ENCODE measurements at regions not wholly inside any gene's neighbourhood (a gene's known extent, or its start where the extent isn't known, plus 50 kb on each side); places are given as distances from the start of the nearest gene placed in this dataset.

DNA sequence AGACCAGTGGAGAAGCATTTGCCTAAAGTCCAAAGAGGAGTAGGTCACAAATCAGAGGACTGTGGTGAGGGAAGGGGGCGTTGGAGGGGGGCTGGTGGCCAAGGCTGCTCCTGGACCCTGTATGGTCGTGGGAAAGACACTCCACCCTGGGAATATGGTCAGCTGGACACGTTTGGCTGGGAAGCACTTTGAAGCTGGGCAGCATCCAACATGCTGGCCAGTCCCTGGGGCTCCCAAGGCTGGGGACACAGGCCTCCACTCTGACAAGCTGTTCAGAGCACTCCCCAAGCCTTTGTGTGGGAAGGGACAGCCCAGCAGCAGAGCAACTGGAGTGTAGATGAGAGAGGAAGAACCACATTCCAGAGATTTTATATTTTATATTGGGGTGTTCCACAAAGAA lies 203.2 kb downstream of the ANKRD60 start:
- H3K36me3 ChIP-seq (replicated peaks; ENCODE audit: low read depth, low read length): no peaks in the 10 kb centered on the region
- TF ChIP-seq, protein P1, sequence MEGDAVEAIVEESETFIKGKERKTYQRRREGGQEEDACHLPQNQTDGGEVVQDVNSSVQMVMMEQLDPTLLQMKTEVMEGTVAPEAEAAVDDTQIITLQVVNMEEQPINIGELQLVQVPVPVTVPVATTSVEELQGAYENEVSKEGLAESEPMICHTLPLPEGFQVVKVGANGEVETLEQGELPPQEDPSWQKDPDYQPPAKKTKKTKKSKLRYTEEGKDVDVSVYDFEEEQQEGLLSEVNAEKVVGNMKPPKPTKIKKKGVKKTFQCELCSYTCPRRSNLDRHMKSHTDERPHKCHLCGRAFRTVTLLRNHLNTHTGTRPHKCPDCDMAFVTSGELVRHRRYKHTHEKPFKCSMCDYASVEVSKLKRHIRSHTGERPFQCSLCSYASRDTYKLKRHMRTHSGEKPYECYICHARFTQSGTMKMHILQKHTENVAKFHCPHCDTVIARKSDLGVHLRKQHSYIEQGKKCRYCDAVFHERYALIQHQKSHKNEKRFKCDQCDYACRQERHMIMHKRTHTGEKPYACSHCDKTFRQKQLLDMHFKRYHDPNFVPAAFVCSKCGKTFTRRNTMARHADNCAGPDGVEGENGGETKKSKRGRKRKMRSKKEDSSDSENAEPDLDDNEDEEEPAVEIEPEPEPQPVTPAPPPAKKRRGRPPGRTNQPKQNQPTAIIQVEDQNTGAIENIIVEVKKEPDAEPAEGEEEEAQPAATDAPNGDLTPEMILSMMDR (IDR thresholded peaks at IDR 0.05; ENCODE audit: low read depth, low read length): no peak
- no peak for TF ChIP-seq EZH2phosphoT487 (IDR thresholded peaks at IDR 0.05; ENCODE audit: low read depth)
- no peak overlapping the region for H3K27ac ChIP-seq (ENCODE audit: low read length)
- H3K9ac ChIP-seq (ENCODE audit: low read length): no peak overlapping the region
- no peaks in the 10 kb centered on the region for H3K4me1 ChIP-seq (ENCODE audit: low read length)
- H3K4me2 ChIP-seq (ENCODE audit: low read length): no peak overlapping the region
- H3K27me3 ChIP-seq (ENCODE audit: low read depth, low read length): peaks cover 75% of the 10 kb centered on the region
- no peak overlapping the region for H3K4me3 ChIP-seq (ENCODE audit: low read length)
- no peak overlapping the region for H2AFZ ChIP-seq (ENCODE audit: low read depth, low read length)
- H3K9me3 ChIP-seq (ENCODE audit: insufficient read depth, low read length): no peaks in the 10 kb centered on the region
- no peaks in the 10 kb centered on the region for H3K79me2 ChIP-seq (ENCODE audit: low read length)
- H4K20me1 ChIP-seq (ENCODE audit: insufficient read depth, low read length): peaks cover 3% of the 10 kb centered on the region; the same call in 1 of the 2 replicates

DNA sequence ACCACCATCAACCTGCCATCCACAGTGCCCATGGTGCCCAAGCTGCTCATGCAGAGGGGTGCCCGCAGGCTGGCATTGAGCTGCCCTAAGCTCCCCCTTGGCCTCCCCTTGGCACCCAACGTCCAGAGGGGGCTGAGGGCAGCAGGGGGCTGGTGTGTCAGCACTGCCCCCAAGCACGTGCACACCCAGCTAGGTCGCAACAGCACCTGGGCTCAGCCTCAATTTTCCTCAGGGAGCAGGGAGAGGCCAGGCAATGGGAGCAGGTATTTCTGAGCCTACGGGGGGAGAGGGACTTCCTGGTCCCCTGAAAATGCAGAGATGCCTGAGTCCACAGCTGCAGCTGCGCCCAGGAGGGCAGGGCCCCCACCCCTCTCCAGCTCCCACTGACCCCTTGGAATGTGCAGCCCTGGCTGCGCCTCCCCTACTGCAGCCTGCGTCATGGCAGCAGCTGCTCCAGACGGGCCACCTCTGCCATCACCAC lies 204.2 kb downstream of the ANKRD60 start:
- Histone ChIP-seq H4K20me1 (ENCODE audit: insufficient read depth, low read length) (peaks cover 3% of the 10 kb centered on the region; the same call in 1 of the 2 replicates), H2AFZ (ENCODE audit: low read depth, low read length) (no peak overlapping the region), H3K4me1 (ENCODE audit: low read length) (no peaks in the 10 kb centered on the region), H3K9ac (ENCODE audit: low read length) (no peak overlapping the region), H3K4me2 (ENCODE audit: low read length) (no peak overlapping the region), H3K36me3 (replicated peaks; ENCODE audit: low read depth, low read length) (no peaks in the 10 kb centered on the region), H3K9me3 (ENCODE audit: insufficient read depth, low read length) (no peaks in the 10 kb centered on the region), H3K4me3 (ENCODE audit: low read length) (no peak overlapping the region), H3K27ac (ENCODE audit: low read length) (no peak overlapping the region), H3K27me3 (ENCODE audit: low read depth, low read length) (peaks cover 76% of the 10 kb centered on the region), H3K79me2 (ENCODE audit: low read length) (no peaks in the 10 kb centered on the region)
- TF ChIP-seq, protein P1 (IDR thresholded peaks at IDR 0.05; ENCODE audit: low read depth, low read length): no peak
- no peak for TF ChIP-seq EZH2phosphoT487 (IDR thresholded peaks at IDR 0.05; ENCODE audit: low read depth)

DNA sequence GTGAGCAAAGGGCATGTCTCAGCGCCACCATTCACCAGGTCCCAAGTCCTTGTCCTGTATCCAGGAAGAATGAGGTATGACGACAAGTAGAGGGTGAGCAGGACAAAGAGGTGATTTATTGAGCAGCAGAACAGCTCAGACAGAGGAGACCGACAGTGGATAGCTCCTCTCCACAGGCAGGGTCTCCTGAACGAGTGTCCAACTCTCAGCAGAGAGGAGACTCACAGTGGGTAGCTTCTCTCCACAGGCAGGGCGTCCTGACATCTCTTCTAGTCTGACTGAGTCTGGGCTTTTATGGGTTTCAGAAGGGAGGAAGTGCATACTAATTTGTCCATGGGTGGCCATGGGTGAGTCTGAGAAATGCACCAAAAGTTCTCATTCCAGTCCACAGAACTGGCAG lies 204.7 kb downstream of the ANKRD60 start:
- Histone ChIP-seq H3K79me2 (ENCODE audit: low read length) (no peaks in the 10 kb centered on the region), H3K4me1 (ENCODE audit: low read length) (no peaks in the 10 kb centered on the region), H4K20me1 (ENCODE audit: insufficient read depth, low read length) (peaks cover under 1% of the 10 kb centered on the region; the same call in 1 of the 2 replicates), H2AFZ (ENCODE audit: low read depth, low read length) (no peak overlapping the region), H3K4me2 (ENCODE audit: low read length) (no peak overlapping the region), H3K4me3 (ENCODE audit: low read length) (no peak overlapping the region), H3K9me3 (ENCODE audit: insufficient read depth, low read length) (no peaks in the 10 kb centered on the region), H3K36me3 (replicated peaks; ENCODE audit: low read depth, low read length) (no peaks in the 10 kb centered on the region), H3K9ac (ENCODE audit: low read length) (no peak overlapping the region), H3K27me3 (ENCODE audit: low read depth, low read length) (peaks cover 76% of the 10 kb centered on the region), H3K27ac (ENCODE audit: low read length) (no peak overlapping the region)
- TF ChIP-seq EZH2phosphoT487 (IDR thresholded peaks at IDR 0.05; ENCODE audit: low read depth): no peak
- TF ChIP-seq, protein P1 (IDR thresholded peaks at IDR 0.05; ENCODE audit: low read depth, low read length): no peak

DNA sequence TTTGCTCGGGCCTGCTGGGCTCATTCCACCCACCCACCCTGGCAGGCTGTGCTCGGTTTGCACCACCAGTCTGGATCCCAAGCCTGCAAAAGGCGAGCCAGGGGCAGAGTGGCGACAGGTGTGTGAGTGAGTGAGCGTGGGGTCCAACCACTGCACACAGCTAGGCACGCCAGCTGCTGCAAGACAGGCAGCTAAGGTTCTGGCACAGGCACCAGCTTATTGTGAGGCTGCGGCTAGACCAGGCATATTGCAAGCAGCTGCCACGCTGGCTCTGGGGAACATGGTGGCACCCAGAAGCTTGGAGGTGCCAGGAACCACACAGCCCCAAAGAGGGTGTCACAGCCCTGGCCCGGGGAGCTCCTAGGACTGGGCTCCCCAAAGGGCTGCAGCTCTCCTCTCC lies 205.1 kb downstream of the ANKRD60 start:
- no peak for TF ChIP-seq EZH2phosphoT487 (IDR thresholded peaks at IDR 0.05; ENCODE audit: low read depth)
- TF ChIP-seq, protein P1 (IDR thresholded peaks at IDR 0.05; ENCODE audit: low read depth, low read length): no peak
- no peaks in the 10 kb centered on the region for H3K79me2 ChIP-seq (ENCODE audit: low read length)
- no peaks in the 10 kb centered on the region; the same call in 1 of the 2 replicates for H4K20me1 ChIP-seq (ENCODE audit: insufficient read depth, low read length)
- H3K36me3 ChIP-seq (replicated peaks; ENCODE audit: low read depth, low read length): no peaks in the 10 kb centered on the region
- H3K4me1 ChIP-seq (ENCODE audit: low read length): no peaks in the 10 kb centered on the region
- peaks cover 75% of the 10 kb centered on the region for H3K27me3 ChIP-seq (ENCODE audit: low read depth, low read length)
- H3K27ac ChIP-seq (ENCODE audit: low read length): no peak overlapping the region
- no peak overlapping the region for H2AFZ ChIP-seq (ENCODE audit: low read depth, low read length)
- no peak overlapping the region for H3K9ac ChIP-seq (ENCODE audit: low read length)
- H3K4me2 ChIP-seq (ENCODE audit: low read length): no peak overlapping the region
- no peaks in the 10 kb centered on the region for H3K9me3 ChIP-seq (ENCODE audit: insufficient read depth, low read length)
- H3K4me3 ChIP-seq (ENCODE audit: low read length): no peak overlapping the region
